Skeletal muscle cell (primary cell): ENCODE measurements at regions not wholly inside any gene's neighbourhood (a gene's known extent, or its start where the extent isn't known, plus 50 kb on each side); places are given as distances from the start of the nearest gene placed in this dataset.

ENCODE experiments used
- DNase-seq: peaks from one replicate; pipeline ENCODE4 v3.0.0-alpha.2; 2010; ENCODE audit warnings: low read depth
- H3K4me3 ChIP-seq: 2 replicates; pipeline ENCODE4 v1.5.1; 2011; ENCODE audit warnings: low read depth, mild to moderate bottlenecking, control low read depth, low read length, moderate library complexity

DNA sequence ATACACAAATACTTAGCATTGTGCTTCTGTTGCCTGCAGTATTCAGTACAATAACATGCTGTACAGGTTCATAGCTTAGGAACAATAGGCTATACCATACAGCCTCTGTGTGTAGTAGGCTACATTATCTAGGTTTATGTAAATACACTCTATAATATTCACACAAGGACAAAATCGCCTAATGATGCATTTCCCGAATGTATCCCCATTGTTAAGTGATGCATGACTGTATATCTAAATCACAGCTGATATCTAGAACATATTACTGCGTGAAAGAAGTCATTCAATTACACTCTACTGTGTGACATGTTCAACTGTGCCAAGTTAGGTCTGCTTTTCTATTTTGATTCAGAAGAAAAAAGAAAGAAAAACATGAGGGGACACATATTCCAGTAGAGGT, 633.5 kb downstream of the RFPL4B start:
- H3K4me3 ChIP-seq, result no peak overlapping the region
- DNase-seq, result no peak

DNA sequence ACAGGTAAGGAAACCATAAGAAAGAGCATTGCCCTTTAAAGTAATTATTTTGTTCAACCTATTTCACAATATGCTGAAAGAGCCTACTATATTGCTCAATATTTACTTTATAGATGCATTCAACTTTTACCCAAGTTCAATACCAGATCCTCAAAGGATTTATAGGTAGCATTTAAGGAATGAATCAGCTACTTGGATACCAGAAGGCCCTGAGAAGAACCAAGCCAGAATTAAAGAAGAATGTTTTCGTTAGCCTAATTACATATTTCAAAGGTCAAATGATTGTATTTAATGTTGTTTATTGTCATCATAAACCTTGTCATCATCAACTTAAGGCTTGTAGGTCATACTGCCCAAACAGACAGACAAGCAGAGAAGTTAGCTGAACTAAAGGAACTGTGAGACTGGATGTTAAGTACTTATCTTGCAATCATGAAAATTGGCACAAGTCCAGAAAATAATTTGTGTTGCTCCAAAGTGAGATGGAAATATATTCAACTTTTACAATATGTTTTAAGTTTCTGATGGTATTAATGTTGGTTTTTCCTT, 636.7 kb downstream of the RFPL4B start:
- peak; percentile 45 for DNase-seq
- H3K4me3 ChIP-seq, result no peak overlapping the region

DNA sequence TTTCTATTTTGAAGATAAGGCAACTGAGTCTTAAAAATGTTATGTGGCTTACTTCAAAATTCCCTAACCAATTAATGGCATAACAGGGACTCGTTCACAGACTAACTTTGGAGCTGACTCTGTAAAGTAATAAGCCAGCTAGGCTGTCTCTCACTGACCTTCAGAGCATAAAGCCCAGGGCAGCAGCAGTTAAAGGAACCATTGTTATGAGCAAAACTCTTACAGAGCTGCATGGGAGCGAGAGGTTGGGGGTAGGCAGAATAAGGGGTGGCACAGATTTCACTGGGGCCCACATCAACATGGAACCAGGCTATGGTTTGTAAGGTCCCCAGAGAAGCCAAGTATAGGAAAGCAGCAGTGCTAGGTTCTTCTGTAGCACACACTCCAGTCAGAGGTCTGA, 637.8 kb downstream of the RFPL4B start:
- no peak overlapping the region for H3K4me3 ChIP-seq
- no peak for DNase-seq

DNA sequence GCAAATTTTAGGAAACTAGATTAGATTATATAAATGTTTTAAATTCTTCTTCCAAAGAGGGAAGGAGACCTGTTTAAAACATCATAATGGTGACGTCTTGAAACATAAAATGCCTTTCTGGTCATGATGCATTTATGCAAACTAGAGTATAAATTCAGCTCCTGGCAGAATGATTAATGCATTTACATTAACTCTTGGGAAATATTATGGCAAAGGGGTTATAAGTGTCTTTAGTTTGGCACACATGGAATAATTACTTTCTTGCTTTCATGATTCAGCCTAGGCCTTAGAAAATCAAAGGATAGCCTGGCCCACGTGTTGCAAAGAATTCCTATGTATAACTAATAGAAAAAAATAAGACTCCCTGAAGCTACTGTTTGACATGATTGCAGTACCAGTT, 639.2 kb downstream of the RFPL4B start:
- H3K4me3 ChIP-seq, result no peak overlapping the region
- DNase-seq, result no peak

DNA sequence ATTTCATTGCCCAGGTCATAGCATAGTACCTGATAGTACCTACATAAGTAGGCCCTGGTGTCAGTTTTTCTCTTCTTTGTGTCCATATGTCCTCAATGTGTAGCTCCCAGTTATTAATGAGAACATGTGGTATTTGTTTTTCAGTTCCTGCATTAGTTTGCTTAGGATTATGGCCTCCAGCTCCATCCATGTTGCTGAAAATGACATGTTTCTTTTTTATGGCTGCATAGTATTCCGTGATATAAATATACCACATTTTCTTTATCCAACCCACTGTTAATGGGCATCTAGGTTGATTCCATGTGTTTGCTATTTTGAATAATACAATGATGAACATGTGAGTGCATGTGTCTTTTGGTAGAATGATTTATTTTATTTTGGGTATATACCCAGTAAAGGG, 641.6 kb downstream of the RFPL4B start:
- DNase-seq, result no peak
- no peak overlapping the region for H3K4me3 ChIP-seq

DNA sequence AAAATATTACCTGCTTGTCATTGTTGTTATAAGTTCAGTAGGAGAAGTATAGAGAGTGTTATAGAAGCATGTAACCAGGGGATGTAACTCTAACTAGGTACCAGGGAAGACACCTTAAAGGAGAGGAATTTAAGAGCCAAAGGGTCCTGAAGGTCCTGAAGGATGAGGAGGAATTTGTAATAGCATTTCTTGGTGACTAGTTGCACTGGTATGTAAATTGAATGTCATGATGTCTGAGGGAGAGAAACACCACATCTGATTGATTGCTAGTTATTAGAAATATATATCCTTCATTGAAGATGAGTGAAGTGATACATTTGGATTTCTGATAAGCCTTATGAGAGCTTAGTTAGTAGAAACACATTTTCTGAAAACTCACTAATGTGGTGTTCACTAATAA, 643.8 kb downstream of the RFPL4B start:
- DNase-seq, result no peak
- H3K4me3 ChIP-seq, result no peak overlapping the region

DNA sequence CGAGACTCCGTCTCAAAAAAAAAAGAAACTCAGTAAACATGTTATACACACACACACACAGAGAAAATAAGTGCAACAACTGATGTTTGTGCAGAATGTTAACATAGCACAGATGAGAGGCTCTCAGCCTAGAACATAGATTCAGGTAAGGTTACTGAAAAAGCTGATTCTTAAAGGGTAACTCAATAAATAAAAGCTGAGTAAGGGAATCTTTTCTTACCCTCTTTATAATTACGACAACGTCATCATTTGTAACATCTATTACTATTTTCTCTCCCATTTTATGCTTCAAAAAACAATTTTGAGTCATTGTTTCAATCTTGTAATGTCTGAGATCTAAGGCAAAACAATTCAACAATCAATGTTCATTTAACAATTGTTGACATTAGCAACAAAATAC, 644.8 kb downstream of the RFPL4B start:
- no peak overlapping the region for H3K4me3 ChIP-seq
- no peak for DNase-seq

DNA sequence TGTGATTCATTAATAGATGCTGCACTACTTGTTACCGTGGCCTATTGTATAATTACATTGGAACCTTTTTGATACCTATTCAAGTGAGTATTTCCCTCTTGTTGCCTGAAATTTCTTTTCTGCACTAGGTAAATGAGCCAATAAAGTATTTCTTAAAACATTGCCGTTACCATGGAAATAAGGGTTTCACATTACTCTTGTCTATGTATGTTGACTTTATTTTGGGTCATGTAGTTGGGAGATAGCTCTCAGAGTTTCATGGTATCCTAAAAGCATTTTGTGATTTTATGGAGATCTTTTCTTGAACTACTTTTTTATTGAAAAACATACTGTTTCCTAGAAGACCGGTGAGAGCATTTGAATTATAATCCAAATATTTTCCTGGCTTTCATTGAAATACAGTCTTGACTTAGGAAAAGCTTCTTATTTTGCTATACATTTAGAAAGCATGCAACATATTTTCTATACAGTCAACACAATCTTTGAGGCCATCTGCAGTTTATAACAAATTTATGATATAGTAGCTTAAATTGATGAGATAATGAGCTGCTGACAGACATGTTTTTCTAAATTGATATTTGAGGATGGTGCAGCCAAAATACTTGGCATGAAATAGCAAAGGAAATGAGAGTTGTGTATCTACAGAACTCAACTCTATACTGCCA, 650.4 kb downstream of the RFPL4B start:
- H3K4me3 ChIP-seq, result no peak overlapping the region
- no peak for DNase-seq

DNA sequence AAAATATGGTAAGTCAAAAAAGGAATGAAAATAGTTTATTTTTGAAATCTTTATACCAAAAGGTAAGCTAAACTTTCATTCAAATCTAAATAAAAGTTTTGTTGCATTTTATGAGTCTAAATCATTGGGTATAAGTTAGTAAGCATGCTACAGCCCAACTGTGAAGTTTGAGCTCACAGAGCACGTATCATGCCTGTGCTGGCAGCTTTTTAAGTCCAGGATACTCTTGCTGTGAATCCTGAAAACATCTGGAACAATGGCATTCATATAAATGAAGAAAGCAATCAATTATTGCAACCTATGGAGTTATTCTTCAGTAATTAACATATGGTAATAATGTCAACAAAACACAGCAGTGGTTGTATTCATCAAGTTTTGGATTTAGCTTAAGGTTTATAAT, 656.9 kb downstream of the RFPL4B start:
- H3K4me3 ChIP-seq, result no peak overlapping the region
- no peak for DNase-seq

DNA sequence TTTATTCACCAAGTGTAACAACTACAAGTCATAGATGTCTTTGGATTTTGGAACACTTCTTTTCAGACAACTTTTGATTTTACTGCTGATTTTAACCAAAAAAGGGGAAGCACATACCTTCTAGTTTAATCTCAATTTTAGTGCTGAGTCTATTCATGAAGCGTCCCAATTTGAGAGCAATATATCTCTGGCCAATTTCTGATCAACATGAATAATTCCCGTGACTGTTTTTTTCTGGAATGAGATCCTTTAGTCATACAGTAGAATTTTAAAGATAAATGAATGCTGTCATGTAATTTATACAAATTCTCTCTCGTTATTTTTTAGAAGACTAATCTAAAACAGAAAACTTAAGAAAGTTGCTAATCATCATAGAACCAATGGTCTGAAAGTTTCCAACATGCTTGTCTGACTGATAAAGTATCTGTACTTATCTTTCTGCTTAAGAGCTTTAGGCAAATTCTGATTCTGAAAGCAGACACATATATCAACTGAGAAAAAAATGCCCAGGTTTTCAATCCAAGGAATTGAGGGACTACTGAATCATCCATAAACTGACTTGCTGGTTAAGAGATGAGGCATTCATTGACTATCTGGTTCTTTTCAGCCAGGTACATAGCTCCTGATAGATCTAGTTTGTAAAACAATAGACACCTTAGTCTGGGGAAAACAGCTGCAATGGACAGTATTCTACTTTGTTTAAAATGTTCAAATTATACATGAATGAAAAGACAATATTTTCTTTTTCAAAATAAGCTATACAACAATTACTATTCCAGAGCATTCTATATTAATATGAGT, 657.5 kb downstream of the RFPL4B start:
- DNase-seq, result no peak
- H3K4me3 ChIP-seq, result no peak overlapping the region

DNA sequence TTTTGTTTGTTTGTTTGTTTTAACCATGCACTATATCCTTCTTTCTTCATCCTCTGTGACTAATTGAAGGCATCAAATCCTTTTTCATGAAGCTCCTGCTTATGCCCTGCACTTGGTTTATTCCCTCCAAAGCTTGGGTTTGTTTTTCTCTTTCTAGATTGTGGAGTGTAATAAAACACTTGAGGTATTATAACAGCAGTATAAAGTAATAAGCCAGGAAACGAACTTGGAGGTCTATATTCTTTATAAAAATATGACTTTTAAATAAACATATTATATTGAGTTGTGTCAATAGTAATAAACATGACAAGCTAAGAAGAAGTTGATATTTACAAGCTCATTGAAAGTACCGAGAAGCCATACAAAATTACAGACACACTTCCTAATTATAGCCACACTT, 659.4 kb downstream of the RFPL4B start:
- DNase-seq, result no peak

DNA sequence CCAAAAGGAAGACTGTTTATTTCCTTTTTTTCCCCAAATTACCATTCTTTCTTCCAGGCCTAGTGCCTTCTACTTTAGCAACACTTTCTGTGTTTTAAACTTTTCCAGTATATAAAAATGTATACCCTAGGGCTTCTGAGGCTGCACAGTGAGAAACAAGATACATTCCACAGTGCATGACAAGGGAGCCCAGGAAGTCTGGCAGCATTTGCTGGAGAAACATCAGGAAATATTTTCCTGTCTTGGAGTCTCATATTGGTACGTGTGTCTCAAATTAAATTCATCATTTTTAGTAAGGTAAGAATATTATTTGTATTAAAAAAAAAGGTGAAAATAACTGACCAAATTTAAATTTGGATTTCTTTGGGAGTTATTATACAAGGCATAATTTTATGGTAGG, 662.6 kb downstream of the RFPL4B start:
- H3K4me3 ChIP-seq, result no peak overlapping the region
- DNase-seq, result no peak

More for the DNA sequence above, 659.4 kb downstream of the RFPL4B start:
- no peak overlapping the region for H3K4me3 ChIP-seq

DNA sequence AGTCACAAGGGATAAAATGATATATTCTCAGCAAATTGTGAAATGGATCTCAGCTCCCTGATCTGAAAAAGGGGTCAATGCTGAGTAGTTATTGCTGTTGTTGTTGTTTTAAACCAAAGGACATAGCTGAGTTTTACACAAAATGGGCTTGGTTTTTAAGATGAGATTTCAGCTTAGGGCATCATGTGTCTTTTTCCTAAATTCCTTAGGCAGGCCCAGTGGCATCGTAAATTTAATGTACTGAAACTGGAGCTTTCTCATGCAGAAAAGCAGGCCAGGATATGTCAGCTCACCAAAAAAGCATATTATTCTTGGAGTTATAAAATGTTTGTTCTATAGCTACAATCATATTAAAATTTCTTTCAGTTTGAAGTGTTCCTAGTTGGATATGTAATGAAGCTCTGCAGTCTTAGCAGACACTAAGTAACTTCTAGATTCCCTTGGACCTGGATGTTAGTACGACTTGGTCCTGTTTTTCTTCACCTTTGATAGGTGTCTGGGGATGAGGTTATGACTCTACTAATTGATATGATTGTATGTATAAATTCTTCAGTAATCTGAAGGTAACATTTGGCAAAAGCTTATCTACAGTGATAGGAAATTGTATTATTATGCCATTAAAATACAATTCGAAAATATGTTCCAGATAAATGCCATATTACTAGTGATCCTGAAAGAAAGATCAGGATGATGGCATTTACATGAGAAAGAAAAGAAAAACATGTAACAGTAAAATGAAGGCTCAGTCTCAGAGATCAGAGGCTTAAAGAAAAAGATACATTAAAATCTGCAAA, 663.3 kb downstream of the RFPL4B start:
- DNase-seq, result no peak
- no peak overlapping the region for H3K4me3 ChIP-seq

DNA sequence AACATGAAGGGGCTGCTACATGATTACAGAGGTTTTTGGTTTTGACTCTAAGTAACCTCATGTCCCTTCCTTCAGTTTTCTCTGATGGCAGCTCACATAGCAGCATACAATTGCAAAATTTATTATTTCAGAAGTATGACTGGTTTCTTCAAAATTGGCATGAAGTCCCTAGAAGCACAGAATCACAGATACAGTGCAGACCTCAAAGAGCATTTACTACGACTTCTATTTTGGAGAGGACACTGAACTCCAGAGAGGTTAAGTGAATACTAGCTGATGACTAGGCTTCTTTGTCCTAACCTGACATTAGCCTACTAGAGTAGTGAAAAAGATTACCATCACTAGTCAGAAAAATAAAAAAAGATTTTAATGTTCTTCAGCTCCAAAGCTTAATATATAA, 664.3 kb downstream of the RFPL4B start:
- no peak overlapping the region for H3K4me3 ChIP-seq
- DNase-seq, result no peak

DNA sequence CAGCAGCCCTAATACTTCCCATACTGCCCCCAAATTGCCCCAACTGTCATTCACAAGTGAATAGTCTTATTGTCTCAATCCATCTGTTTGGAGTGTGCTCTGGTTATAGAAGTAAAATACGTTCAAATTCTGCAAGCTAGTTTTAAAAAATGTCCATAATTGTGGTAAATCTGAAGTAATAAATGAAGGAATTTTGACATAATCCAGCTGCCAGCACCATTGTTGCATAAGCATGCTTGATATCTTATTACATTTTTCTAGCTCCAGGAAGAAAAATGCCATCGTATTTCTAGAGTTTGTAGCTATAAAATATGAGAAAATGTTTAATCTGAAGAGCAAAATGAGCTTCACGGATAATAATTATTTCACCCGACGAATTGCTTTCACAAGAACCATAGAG, 664.7 kb downstream of the RFPL4B start:
- no peak overlapping the region for H3K4me3 ChIP-seq
- DNase-seq, result no peak

DNA sequence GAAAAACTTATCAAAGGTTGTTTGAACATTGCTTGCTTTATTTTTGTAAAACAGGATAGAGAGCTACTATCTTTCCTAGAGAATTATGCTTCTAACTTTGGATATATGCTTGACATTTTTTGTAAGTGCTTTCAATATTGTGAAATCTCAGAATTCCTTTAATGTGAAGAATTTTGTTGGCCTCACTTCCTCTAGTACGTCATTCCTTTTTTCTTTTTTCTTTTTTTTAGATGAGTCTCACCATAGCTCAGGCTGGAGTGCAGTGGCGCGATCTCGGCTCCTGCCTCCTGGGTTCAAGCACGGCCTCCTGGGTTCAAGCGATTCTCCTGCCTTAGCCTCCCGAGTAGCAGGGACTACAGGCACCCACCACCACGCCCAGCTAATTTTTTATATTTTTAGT, 668.1 kb downstream of the RFPL4B start:
- DNase-seq, result no peak
- no peak overlapping the region for H3K4me3 ChIP-seq

DNA sequence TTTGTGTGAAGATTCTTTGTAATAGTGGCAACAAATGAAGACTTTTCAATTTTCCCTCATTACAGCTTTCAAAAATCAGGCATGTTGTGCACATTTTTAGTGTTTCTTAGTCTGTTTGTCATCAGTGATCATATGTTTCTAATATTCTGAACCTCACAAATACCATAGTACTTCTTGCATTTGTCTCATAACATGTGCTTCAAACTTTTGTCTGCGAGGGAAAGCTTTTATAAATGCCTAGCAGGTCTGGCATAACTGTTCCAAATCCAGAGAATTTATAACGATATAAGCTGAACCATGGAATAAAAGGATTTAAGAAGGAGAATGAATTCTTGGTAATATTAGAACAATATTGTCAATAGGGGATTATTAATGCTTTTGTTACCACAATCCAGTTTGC, 670.2 kb downstream of the RFPL4B start:
- DNase-seq, result no peak

DNA sequence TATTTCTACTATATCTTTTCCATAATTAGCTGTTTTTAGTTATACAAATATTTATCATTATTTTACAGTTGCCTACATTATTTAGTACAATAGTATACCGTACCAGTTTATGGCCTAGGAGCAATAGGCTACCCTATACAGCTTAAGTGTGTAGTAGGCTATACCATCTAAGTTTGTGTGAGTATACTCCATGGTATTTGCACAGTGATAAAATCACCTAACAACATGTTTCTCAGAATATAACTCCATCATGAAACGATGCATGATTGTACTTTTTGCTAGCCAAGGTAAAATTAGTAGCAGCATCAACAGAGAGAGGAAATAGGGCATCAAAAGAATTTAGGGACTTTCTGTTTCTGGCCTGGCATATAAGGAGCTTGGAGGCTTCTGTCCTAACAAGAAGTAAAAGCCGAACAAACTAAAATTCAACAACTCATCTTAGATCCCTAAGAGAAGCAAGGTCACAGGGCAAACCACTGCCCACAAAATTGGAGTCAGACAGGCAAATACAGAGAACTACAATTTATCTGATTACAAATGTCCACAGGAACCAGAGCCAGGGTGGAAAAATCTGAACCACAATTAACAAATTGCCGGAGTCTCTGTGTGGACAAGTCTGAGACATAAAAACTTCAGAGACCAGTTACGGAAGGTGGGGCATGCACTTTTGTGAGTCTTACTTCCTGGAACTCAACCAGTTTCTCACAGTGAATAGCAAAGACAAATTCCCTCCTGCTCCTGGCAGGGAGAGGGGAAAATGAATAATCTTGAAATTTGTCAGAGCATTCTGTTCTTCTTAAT, 671.4 kb downstream of the RFPL4B start:
- no peak overlapping the region for H3K4me3 ChIP-seq
- DNase-seq, result peak; percentile 87

More for the DNA sequence above, 670.2 kb downstream of the RFPL4B start:
- no peak overlapping the region for H3K4me3 ChIP-seq

DNA sequence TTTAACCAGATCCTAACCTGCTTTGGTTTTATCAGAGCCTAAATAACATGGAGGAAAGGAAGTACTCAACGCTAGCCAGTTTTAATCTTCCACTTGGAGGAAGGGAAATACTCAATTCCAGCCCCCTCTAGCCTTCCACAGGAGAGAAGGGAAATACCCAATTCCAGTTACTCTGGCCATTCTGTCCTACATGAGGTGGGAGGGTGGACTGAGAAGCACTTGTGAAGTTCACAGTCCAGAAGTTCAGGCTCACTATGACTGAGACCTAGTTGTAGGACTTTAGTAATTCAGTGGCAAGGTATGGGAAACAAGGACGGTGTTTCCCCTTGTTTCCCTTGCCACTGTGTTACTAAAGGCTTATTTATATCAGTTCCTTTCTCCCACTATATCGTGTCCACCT, 672.0 kb downstream of the RFPL4B start:
- no peak for DNase-seq
- no peak overlapping the region for H3K4me3 ChIP-seq
